IgD-negative memory B cell (primary cell): ENCODE measurements at regions not wholly inside any gene's neighbourhood (a gene's known extent, or its start where the extent isn't known, plus 50 kb on each side); places are given as distances from the start of the nearest gene placed in this dataset.
"Not testable (repeated sequence)": the region's sequence is repeated elsewhere in the genome, so short reads cannot be mapped to it uniquely, and the experiment has no call there.

Experiments used
- H3K27ac Mint-ChIP-seq, 3 donors: one replicate each; pipeline ENCODE4 v1.8.0; 2020 to 2022; ENCODE audit warnings: mild to moderate bottlenecking in 3 of 3, mixed read lengths in 3 of 3, moderate library complexity in 1 of 3
- H3K27me3 Mint-ChIP-seq: one replicate; pipeline ENCODE4 v1.8.0; 2021; ENCODE audit warnings: mixed read lengths
- H3K36me3 Mint-ChIP-seq: one replicate; pipeline ENCODE4 v1.8.0; 2020; ENCODE audit warnings: mild to moderate bottlenecking, mixed read lengths
- H3K4me1 Mint-ChIP-seq, 3 donors: one replicate each; pipeline ENCODE4 v1.8.0; 2020 to 2022; ENCODE audit warnings: mixed read lengths in 3 of 3, mild to moderate bottlenecking in 1 of 3
- H3K4me3 Mint-ChIP-seq, 4 donors: one replicate each; pipeline ENCODE4 v1.8.0; 2020 to 2022; ENCODE audit warnings: mild to moderate bottlenecking in 4 of 4, mixed read lengths in 4 of 4, moderate library complexity in 3 of 4
- H3K9me3 Mint-ChIP-seq, 3 donors: one replicate each; pipeline ENCODE4 v1.8.0; 2020 to 2021; ENCODE audit warnings: mixed read lengths in 3 of 3, mild to moderate bottlenecking in 1 of 3

- H3K9me3 Mint-ChIP-seq = no peaks in the 10 kb centered on the region
- H3K27ac Mint-ChIP-seq = no peak overlapping the region
- H3K4me3 Mint-ChIP-seq = no peak overlapping the region
- H3K36me3 Mint-ChIP-seq = no peaks in the 10 kb centered on the region
- H3K27me3 Mint-ChIP-seq = peaks cover 4% of the 10 kb centered on the region
- no peaks in the 10 kb centered on the region for H3K4me1 Mint-ChIP-seq
Observed at GRCh38 chr2:105515581-105516415, 116.9 kb upstream of the FHL2 start.

- Mint-ChIP-seq H3K9me3 (no peaks in the 10 kb centered on the region), H3K4me3 (no peak overlapping the region), H3K27me3 (peaks cover 7% of the 10 kb centered on the region), H3K36me3 (no peaks in the 10 kb centered on the region), H3K4me1 (no peaks in the 10 kb centered on the region), H3K27ac (no peak overlapping the region)
Observed at GRCh38 chr2:105514576-105514975, 115.7 kb upstream of the FHL2 start.

- peaks cover 3% of the 10 kb centered on the region for H3K27me3 Mint-ChIP-seq
- H3K9me3 Mint-ChIP-seq = peaks cover 0 to 3% (median 0%) of the 10 kb centered on the region in 3 donors
- H3K27ac Mint-ChIP-seq = no peak overlapping the region
- no peak overlapping the region for H3K4me3 Mint-ChIP-seq
- no peaks in the 10 kb centered on the region for H3K4me1 Mint-ChIP-seq
- peaks cover 2% of the 10 kb centered on the region for H3K36me3 Mint-ChIP-seq
Observed at GRCh38 chr2:105510761-105511528, 112.1 kb upstream of the FHL2 start.

- no peak overlapping the region for H3K27ac Mint-ChIP-seq
- H3K4me3 Mint-ChIP-seq = no peak overlapping the region
- H3K9me3 Mint-ChIP-seq = peaks cover 0 to 4% (median 0%) of the 10 kb centered on the region in 3 donors
Observed at GRCh38 chr2:105509269-105510086, 110.6 kb upstream of the FHL2 start.

GRCh38 chr2:105506860-105507259 lies 108.0 kb upstream of the FHL2 start:
- not testable (repeated sequence) for H3K27me3 Mint-ChIP-seq, H3K27ac Mint-ChIP-seq, H3K9me3 Mint-ChIP-seq, H3K4me1 Mint-ChIP-seq, H3K4me3 Mint-ChIP-seq, H3K36me3 Mint-ChIP-seq

More at GRCh38 chr2:105509269-105510086, 110.6 kb upstream of the FHL2 start:
- no peaks in the 10 kb centered on the region for H3K4me1 Mint-ChIP-seq
- peaks cover 2% of the 10 kb centered on the region for H3K36me3 Mint-ChIP-seq
- H3K27me3 Mint-ChIP-seq = peaks cover 3% of the 10 kb centered on the region

GRCh38 chr2:105504459-105504858 lies 105.6 kb upstream of the FHL2 start:
- peaks cover 2% of the 10 kb centered on the region for H3K36me3 Mint-ChIP-seq
- H3K27ac Mint-ChIP-seq = no peak overlapping the region
- H3K9me3 Mint-ChIP-seq = peaks cover 0 to 9% (median 0%) of the 10 kb centered on the region in 3 donors
- H3K4me1 Mint-ChIP-seq = no peaks in the 10 kb centered on the region
- H3K4me3 Mint-ChIP-seq = no peak overlapping the region
- H3K27me3 Mint-ChIP-seq = peaks cover 2% of the 10 kb centered on the region

GRCh38 chr2:105502625-105503334 lies 103.9 kb upstream of the FHL2 start:
- H3K9me3 Mint-ChIP-seq = peaks cover 0 to 9% (median 0%) of the 10 kb centered on the region in 3 donors
- no peaks in the 10 kb centered on the region for H3K4me1 Mint-ChIP-seq
- H3K36me3 Mint-ChIP-seq = peaks cover 2% of the 10 kb centered on the region
- H3K27ac Mint-ChIP-seq = no peak overlapping the region
- H3K4me3 Mint-ChIP-seq = no peak overlapping the region
- peaks cover 6% of the 10 kb centered on the region for H3K27me3 Mint-ChIP-seq

GRCh38 chr2:105498281-105498846 lies 99.5 kb upstream of the FHL2 start:
- no peak overlapping the region for H3K27ac Mint-ChIP-seq

GRCh38 chr2:105497094-105497493 lies 98.2 kb upstream of the FHL2 start:
- Mint-ChIP-seq H3K27ac (no peak overlapping the region), H3K27me3 (peaks cover 17% of the 10 kb centered on the region)

More at GRCh38 chr2:105498281-105498846, 99.5 kb upstream of the FHL2 start:
- Mint-ChIP-seq H3K27me3 (peaks cover 12% of the 10 kb centered on the region), H3K36me3 (peaks cover 3% of the 10 kb centered on the region), H3K9me3 (peaks cover 0 to 5% (median 2%) of the 10 kb centered on the region in 3 donors), H3K4me3 (no peak overlapping the region), H3K4me1 (no peaks in the 10 kb centered on the region)

GRCh38 chr2:105496271-105496670 lies 97.4 kb upstream of the FHL2 start:
- Mint-ChIP-seq H3K4me3 (no peak overlapping the region), H3K27me3 (peaks cover 22% of the 10 kb centered on the region), H3K9me3 (peaks cover 3 to 11% (median 7%) of the 10 kb centered on the region in 3 donors), H3K27ac (no peak overlapping the region), H3K4me1 (no peaks in the 10 kb centered on the region), H3K36me3 (peaks cover 3% of the 10 kb centered on the region)

More at GRCh38 chr2:105497094-105497493, 98.2 kb upstream of the FHL2 start:
- H3K9me3 Mint-ChIP-seq = peaks cover 3 to 11% (median 7%) of the 10 kb centered on the region in 3 donors
- no peaks in the 10 kb centered on the region for H3K4me1 Mint-ChIP-seq
- no peak overlapping the region for H3K4me3 Mint-ChIP-seq
- peaks cover 3% of the 10 kb centered on the region for H3K36me3 Mint-ChIP-seq

- H3K9me3 Mint-ChIP-seq = peaks cover 3 to 11% (median 8%) of the 10 kb centered on the region in 3 donors
- H3K27me3 Mint-ChIP-seq = peaks cover 25% of the 10 kb centered on the region
- H3K27ac Mint-ChIP-seq = no peak overlapping the region
- H3K4me3 Mint-ChIP-seq = no peak overlapping the region
- H3K36me3 Mint-ChIP-seq = peaks cover 3% of the 10 kb centered on the region
- no peaks in the 10 kb centered on the region for H3K4me1 Mint-ChIP-seq
Observed at GRCh38 chr2:105494683-105495425, 96.0 kb upstream of the FHL2 start.

- Mint-ChIP-seq H3K27ac (no peak overlapping the region), H3K36me3 (no peaks in the 10 kb centered on the region), H3K27me3 (peaks cover 17% of the 10 kb centered on the region), H3K4me3 (no peak overlapping the region), H3K4me1 (no peaks in the 10 kb centered on the region), H3K9me3 (peaks cover 3 to 11% (median 8%) of the 10 kb centered on the region in 3 donors)
Observed at GRCh38 chr2:105490956-105491355, 92.1 kb upstream of the FHL2 start.

- H3K9me3 Mint-ChIP-seq = peaks cover 3 to 11% (median 8%) of the 10 kb centered on the region in 3 donors
- H3K36me3 Mint-ChIP-seq = no peaks in the 10 kb centered on the region
Observed at GRCh38 chr2:105490204-105490603, 91.4 kb upstream of the FHL2 start.

More at GRCh38 chr2:105490204-105490603, 91.4 kb upstream of the FHL2 start:
- no peak overlapping the region for H3K4me3 Mint-ChIP-seq
- no peaks in the 10 kb centered on the region for H3K4me1 Mint-ChIP-seq
- H3K27ac Mint-ChIP-seq = no peak overlapping the region
- H3K27me3 Mint-ChIP-seq = peaks cover 17% of the 10 kb centered on the region
